ENCODE measurements at regions not wholly inside any gene's neighbourhood (a gene's known extent, or its start where the extent isn't known, plus 50 kb on each side); places are given as distances from the start of the nearest gene placed in this dataset.

GRCh38 chr12:91397866-91398532 lies 215.4 kb upstream of the DCN start:
- Histone ChIP-seq H3K4me3 (ENCODE audit: low read depth in 1 of 2, low read length in 2 of 2) (no peak overlapping the region), H3K27ac (ENCODE audit: low read length) (no peak overlapping the region), H3K27me3 (ENCODE audit: insufficient read depth, low read length, poor library complexity) (no peaks in the 10 kb centered on the region), H3K9me3 (ENCODE audit: insufficient read depth, low read length, severe bottlenecking) (peaks cover 5% of the 10 kb centered on the region), H4K20me1 (ENCODE audit: insufficient read depth, low read length) (no peaks in the 10 kb centered on the region), H3K9ac (ENCODE audit: low read depth, low read length) (no peak overlapping the region), H3K4me2 (ENCODE audit: insufficient read depth, low read length) (no peak overlapping the region), H3K79me2 (ENCODE audit: insufficient read depth, low read length) (no peaks in the 10 kb centered on the region), H3K4me1 (ENCODE audit: insufficient read depth, low read length) (peaks cover 9% of the 10 kb centered on the region), H3K36me3 (ENCODE audit: insufficient read depth, low read length) (no peaks in the 10 kb centered on the region), H2AFZ (ENCODE audit: low read depth, low read length) (0 out of 2 replicates have a peak overlapping the region, but pooled peaks have one; percentile 2)
- TF ChIP-seq EZH2 (IDR thresholded peaks at IDR 0.05; ENCODE audit: borderline replicate concordance, low read depth, low read length, severe bottlenecking) (no peak), CTCF (IDR thresholded peaks at IDR 0.05; ENCODE audit: borderline replicate concordance, extremely low read depth, low read length, poor library complexity, severe bottlenecking) (no peak)
- ATAC-seq (ENCODE audit: insufficient read depth, low read depth) (peak; percentile 87), DNase-seq (peak; percentile 28)

- H2AFZ ChIP-seq (ENCODE audit: low read depth, low read length), result no peak overlapping the region
- no peak overlapping the region for H3K9ac ChIP-seq (ENCODE audit: low read depth, low read length)
- ATAC-seq (ENCODE audit: insufficient read depth, low read depth) (no peak), DNase-seq (no peak)
- no peaks in the 10 kb centered on the region for H3K79me2 ChIP-seq (ENCODE audit: insufficient read depth, low read length)
- H3K27me3 ChIP-seq (ENCODE audit: insufficient read depth, low read length, poor library complexity), result no peaks in the 10 kb centered on the region
- H3K4me3 ChIP-seq (ENCODE audit: low read depth in 1 of 2, low read length in 2 of 2), result no peak overlapping the region
- no peaks in the 10 kb centered on the region for H4K20me1 ChIP-seq (ENCODE audit: insufficient read depth, low read length)
- H3K36me3 ChIP-seq (ENCODE audit: insufficient read depth, low read length), result no peaks in the 10 kb centered on the region
- TF ChIP-seq EZH2 (IDR thresholded peaks at IDR 0.05; ENCODE audit: borderline replicate concordance, low read depth, low read length, severe bottlenecking), result no peak
- TF ChIP-seq CTCF (IDR thresholded peaks at IDR 0.05; ENCODE audit: borderline replicate concordance, extremely low read depth, low read length, poor library complexity, severe bottlenecking), result no peak
- no peak overlapping the region for H3K4me2 ChIP-seq (ENCODE audit: insufficient read depth, low read length)
- peaks cover 9% of the 10 kb centered on the region for H3K9me3 ChIP-seq (ENCODE audit: insufficient read depth, low read length, severe bottlenecking)
- H3K27ac ChIP-seq (ENCODE audit: low read length), result no peak overlapping the region
- peaks cover 9% of the 10 kb centered on the region for H3K4me1 ChIP-seq (ENCODE audit: insufficient read depth, low read length)
Observed at GRCh38 chr12:91396293-91396692, 213.7 kb upstream of the DCN start.

- Histone ChIP-seq H3K4me1 (ENCODE audit: insufficient read depth, low read length) (peaks cover 9% of the 10 kb centered on the region), H3K4me2 (ENCODE audit: insufficient read depth, low read length) (no peak overlapping the region), H2AFZ (ENCODE audit: low read depth, low read length) (no peak overlapping the region), H3K9me3 (ENCODE audit: insufficient read depth, low read length, severe bottlenecking) (peaks cover 9% of the 10 kb centered on the region), H3K9ac (ENCODE audit: low read depth, low read length) (no peak overlapping the region), H3K27me3 (ENCODE audit: insufficient read depth, low read length, poor library complexity) (no peaks in the 10 kb centered on the region), H3K79me2 (ENCODE audit: insufficient read depth, low read length) (no peaks in the 10 kb centered on the region), H4K20me1 (ENCODE audit: insufficient read depth, low read length) (no peaks in the 10 kb centered on the region), H3K4me3 (ENCODE audit: low read depth in 1 of 2, low read length in 2 of 2) (no peak overlapping the region), H3K27ac (ENCODE audit: low read length) (no peak overlapping the region), H3K36me3 (ENCODE audit: insufficient read depth, low read length) (no peaks in the 10 kb centered on the region)
- ATAC-seq (ENCODE audit: insufficient read depth, low read depth) (no peak), DNase-seq (no peak)
- TF ChIP-seq EZH2 (IDR thresholded peaks at IDR 0.05; ENCODE audit: borderline replicate concordance, low read depth, low read length, severe bottlenecking) (no peak), CTCF (IDR thresholded peaks at IDR 0.05; ENCODE audit: borderline replicate concordance, extremely low read depth, low read length, poor library complexity, severe bottlenecking) (no peak)
Observed at GRCh38 chr12:91395628-91396135, 213.1 kb upstream of the DCN start.
